Activated gamma-delta T cell treated with anti-CD3 and anti-CD28 coated beads, Interleukin-2, amount 50 U/mL, for 16 hours (primary cell): ENCODE measurements at regions not wholly inside any gene's neighbourhood (a gene's known extent, or its start where the extent isn't known, plus 50 kb on each side); places are given as distances from the start of the nearest gene placed in this dataset.
"Not testable (repeated sequence)": the region's sequence is repeated elsewhere in the genome, so short reads cannot be mapped to it uniquely, and the experiment has no call there.

Experiments
- DNase-seq: peaks from one replicate; pipeline ENCODE4 v3.0.0-alpha.2; 2020; ENCODE audit warnings: low read depth

DNA sequence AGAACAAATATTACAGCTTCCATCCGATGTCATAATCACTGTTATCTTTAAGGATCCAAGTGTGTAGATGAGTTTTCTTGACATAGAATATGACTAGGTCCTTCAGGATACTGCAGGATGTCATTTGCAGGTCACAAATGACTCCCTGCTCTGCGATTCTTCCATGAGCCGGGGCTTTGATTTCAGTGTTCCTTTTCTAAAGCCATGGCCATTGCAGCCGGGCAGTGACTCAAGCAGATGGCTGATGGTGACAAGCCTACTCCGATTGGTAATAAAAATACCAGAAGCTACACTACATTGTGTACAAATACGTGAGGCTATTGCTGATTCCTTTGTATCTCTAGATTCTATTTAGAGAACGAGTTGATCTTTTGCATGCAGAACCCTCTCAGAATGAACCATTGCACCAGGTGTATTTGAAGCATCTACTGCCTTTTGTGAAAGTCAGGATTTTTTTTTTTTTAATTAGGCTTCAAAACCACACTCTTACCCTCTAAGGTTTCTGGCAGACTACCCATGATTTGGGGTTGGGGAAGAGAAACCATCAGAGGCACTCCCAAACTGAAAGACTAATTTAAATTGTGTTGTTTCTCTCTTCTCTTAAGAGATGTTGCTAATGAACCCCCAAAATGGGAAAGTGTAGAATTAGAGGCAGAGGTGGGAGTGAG lies 271.0 kb upstream of the ADRA1B start:
- DNase-seq: no peak

DNA sequence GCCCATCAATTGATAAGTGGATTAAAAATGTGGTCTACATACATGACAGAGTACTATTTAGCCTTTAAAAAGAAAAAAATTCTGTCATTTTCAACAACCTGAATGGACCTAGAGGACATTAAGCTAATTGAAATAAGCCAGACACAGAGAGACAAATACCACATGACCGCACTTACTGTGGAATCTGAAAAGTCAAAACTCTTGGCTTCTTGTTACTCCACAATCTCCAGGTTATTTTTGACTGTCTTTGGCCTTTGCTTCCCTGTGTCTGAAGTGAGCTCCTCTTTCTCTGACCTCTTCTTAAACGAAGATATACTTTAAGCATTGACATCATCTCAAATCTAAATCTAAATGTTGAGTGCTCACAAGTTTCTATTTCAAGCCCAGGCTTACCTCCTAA lies 265.5 kb upstream of the ADRA1B start:
- DNase-seq: no peak

- DNase-seq: no peak
Observed at GRCh38 chr5:159655757-159656409, 260.4 kb upstream of the ADRA1B start.

- no peak for DNase-seq
Observed at GRCh38 chr5:159657298-159657697, 259.0 kb upstream of the ADRA1B start.

GRCh38 chr5:159657771-159658170 lies 258.5 kb upstream of the ADRA1B start:
- DNase-seq: no peak

DNA sequence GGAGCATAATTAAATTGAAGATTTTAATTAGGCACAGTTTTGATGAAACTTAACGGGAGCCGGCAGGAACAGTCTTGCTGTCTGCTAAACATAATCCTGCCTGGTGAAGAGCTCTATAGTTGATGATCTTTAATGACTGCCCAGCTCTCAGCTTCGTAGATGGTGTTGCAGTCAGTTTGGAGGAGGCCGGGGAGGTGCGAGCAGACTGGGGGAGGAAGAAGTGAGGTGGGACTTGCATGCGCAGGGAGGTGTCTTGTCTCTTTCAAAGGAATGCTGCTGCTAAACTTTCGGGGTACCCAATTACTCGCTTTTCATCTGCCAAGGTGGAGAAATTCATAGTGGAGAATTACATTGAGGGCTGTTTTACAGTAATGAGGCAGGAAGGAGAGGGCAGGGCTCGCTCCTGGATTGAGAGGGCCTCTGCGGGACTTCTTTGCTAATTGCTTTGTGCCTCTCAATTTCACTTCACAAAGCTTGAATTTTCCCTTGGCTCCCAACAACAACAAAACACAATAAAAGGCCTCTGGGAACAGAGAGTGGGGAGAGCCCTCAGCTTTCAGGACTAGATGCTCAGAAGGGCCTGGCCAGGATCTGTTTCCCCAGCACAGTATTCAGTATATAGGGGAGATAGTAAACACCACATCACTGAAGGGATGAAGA lies 257.9 kb upstream of the ADRA1B start:
- DNase-seq: no peak

GRCh38 chr5:159660401-159660800 lies 255.9 kb upstream of the ADRA1B start:
- DNase-seq: no peak

DNA sequence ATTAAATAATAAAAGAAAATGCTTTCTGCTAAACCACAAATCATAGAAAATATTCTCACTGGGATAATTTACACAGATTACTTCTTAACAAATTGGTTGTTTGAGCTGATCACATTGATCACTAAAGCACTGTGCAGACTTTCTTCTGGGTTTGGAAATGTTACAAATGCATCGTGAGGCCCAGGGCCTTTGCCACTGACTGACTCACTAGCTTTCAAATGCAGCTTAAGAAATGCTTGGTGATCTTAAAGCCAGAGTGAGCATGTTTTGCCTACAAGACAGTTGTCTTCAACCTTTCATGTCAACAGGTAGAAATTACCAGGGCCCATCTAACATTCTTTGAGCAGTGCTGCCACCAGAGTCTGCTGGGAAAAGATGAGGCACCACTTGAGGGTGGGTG lies 252.3 kb upstream of the ADRA1B start:
- DNase-seq: no peak

GRCh38 chr5:159667286-159667685 lies 249.0 kb upstream of the ADRA1B start:
- no peak for DNase-seq

GRCh38 chr5:159668556-159668955 lies 247.7 kb upstream of the ADRA1B start:
- DNase-seq: no peak

DNA sequence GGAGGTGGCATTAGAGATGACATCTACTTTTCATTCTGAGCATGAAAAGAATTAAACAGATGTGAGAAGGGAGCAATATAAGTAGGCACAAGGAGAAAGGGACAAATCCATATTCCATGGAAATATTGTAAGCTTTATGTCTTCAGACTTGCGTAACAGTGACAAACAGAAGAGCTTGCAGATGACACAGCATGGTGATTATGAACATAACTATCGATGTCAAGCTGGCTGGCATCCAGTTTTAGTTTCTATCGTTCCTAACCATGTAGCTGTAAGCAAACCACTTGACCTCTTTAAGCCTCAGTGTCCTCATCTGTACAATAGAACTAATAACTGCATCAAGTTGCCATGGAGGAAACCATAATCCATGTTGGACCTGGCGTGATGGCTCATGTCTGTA lies 246.7 kb upstream of the ADRA1B start:
- DNase-seq: no peak

DNA sequence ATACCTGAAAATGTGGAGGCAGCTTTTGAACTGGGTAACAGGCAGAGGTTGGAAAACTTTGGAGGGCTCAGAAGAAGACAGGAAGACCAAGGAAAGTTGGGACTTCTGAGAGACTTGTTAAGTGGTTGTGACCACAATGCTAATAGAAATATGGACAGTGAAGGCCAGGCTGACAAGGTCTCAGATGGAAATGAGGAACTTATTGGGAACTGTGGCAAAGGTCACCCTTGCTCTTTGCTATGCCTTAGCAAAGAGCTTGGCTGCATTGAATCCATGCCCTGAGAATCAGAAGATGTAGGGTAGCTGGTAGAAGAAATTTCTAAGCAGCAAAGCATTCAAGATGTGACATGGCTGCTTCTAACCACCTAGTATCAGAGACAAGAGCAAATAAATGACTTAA lies 244.4 kb upstream of the ADRA1B start:
- DNase-seq: no peak

DNA sequence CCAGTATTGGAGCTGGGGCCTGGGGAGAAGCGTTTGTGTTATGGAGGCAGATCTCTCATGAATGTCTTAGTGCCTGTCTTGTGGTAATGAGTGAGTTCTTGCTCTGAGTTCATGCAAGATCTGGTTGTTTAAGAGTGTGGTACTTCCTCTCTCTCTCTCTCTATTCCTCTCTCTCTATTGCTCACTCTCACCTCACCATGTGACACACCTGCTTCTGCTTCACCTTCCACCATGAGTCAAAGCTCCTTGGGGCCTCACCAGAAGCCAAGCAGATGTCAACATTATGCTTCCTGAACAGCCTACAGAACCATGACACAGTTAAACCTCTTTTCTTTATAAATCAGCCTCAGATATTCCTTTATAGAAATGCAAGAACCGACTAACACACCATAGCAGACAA lies 242.7 kb upstream of the ADRA1B start:
- no peak for DNase-seq

DNA sequence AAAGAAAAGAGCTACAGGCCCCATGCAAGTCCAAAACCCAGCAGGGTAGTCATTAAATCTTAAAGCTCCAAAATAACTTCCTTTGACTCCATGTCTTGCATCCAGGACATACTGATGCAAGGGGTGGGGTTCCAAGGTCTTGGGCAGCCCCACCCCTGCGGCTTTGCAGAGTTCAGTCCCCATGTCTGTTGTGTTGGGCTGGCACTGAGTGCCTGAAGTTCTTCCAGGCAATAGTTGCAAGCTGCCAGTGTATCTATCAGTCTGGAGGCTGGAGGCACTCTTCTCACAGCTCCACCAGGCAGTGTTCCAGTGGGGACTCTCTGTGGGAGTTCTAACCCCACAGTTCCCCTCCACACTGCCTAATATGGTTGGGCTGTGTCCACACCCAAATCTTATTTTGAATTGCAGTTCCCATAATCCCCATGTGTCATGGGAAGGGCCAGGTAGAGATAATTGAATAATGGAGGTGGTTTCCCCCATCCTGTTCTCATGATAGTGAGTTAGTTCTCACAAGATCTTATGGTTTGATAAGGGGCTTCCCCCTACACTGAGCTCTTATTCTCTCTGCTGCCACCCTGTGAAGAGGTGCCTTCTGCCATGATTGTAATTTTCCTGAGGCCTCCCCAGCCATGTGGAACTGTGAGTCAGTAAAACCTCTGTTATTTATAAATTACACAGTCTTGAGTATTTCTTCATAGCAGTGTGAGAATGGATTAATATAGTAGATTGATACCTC lies 237.5 kb upstream of the ADRA1B start:
- no peak for DNase-seq

- DNase-seq: no peak
Observed at GRCh38 chr5:159680095-159680494, 236.2 kb upstream of the ADRA1B start.

GRCh38 chr5:159681661-159682060 lies 234.6 kb upstream of the ADRA1B start:
- DNase-seq: no peak

DNA sequence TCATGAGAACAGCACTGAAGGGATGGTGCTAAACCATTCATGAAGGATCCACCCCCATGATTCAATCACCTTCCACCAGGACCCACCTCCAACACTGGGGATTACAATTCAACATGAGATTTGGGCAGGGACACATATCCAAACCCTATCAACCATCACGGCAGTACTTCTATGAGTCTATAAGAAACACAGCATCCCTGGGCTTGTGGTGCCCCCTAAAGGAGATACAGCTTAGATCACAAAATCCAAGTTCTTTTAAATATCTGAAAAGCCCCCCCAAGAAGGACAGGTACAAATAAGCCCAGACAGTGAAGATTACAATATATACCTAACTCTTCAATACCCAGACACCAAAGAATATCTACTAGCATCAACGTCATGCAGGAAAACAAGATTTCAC lies 233.7 kb upstream of the ADRA1B start:
- DNase-seq: no peak

GRCh38 chr5:159687892-159688291 lies 228.4 kb upstream of the ADRA1B start:
- not testable (repeated sequence) for DNase-seq

DNA sequence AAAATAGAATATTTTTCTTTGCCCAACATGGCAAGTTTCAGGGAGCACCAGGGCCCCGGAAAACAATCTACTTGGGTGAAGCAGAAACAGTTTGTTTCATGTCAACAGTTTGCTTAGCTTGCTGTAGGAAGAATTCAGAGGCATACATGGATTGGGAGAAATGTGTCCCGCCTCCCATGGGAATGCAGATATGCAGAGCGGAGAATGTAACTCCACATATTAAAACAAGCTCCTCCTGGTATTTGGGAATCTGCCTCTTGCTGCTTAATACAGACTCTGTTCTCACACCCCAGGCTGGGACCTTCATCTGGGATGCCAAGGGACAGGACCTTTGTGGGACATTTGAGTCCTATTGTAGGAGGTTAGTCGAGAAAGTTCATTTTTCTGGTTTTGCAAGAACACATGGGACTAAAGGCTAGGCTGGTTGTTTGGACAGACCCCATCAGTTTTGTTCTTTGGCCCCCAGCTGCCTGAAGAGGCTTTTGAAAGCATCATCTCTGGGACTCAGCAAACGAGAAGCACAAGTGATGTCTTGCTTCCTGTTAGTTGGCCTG lies 220.5 kb upstream of the ADRA1B start:
- no peak for DNase-seq

DNA sequence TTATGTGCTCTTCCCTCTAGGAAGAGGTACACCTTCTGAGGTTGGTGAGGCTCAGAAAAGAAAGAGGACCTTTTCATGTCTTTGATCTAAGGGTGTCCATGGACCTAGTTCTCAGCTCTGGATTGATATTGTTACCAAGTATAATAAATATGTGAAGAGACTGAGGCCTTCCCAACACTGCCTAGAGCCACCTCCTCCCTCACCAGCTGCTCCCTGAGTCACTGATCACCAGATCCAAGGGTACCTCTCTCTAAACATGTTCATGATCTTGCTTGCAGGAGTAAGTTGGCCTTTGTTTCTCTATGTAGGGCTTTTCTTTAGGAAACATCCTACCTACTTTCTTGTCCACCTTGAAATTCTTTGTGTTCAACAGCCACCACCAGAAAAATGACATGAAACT lies 218.8 kb upstream of the ADRA1B start:
- DNase-seq: no peak

DNA sequence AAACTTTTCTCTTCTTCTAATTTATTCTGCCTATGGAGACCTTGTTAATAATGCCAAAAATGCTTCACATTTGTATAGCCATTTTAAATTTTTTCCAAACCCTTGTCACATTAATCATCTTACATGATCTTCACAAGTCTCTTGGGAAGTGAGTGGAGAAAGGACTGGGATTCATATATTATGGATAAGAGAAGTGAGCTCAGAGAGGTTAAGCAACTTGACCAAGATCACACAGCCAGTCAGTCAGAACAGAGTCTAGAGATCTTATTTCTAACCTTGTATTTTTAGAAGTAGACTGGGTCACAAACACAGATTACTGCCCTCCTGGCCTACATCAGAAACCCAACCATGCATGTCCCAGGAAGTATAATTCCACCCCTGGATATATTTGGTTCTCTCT lies 218.0 kb upstream of the ADRA1B start:
- no peak for DNase-seq

- DNase-seq: no peak
Observed at GRCh38 chr5:159700016-159700415, 216.3 kb upstream of the ADRA1B start.

DNA sequence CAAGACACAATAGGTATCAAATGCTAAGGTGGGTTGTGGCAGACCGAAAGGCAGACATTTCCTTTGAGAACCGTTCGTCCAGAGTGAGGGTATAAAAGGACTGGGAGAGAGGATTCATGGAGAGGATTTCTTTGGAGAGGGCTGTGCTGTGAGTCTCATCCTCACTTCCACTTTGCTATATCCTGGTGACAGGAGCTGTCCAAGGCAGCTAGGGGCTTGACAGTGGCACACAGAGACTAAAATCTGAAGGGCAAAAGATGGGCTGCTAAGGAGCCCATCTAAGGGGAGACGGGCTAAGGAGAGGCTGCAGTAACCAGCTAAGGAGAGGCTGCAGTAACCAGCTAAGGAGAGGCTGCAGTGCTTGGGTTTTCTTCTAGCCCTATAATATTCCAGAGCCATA lies 214.0 kb upstream of the ADRA1B start:
- no peak for DNase-seq
